Thyroid gland (tissue), 4 donors: ENCODE measurements at regions not wholly inside any gene's neighbourhood (a gene's known extent, or its start where the extent isn't known, plus 50 kb on each side); places are given as distances from the start of the nearest gene placed in this dataset.

ENCODE experiments used
- DNase-seq, 2 donors: peaks; one replicate each; pipeline ENCODE4 v3.0.0-alpha.2; 2019
- H3K27ac ChIP-seq, 3 donors: fragments of 200-600 bp; sonication (generic); 1 replicate in 2 of 3; 2 replicates in 1 of 3; pipeline ENCODE4 v1.5.1; 2016 to 2019; ENCODE audit warnings: mild to moderate bottlenecking in 1 of 3, moderate library complexity in 1 of 3
- H3K27me3 ChIP-seq: fragments of 200-600 bp; sonication (generic); one replicate; pipeline ENCODE4 v1.5.1; 2019
- H3K36me3 ChIP-seq, 2 donors: fragments of 200-600 bp; sonication (generic); one replicate each; pipeline ENCODE4 v1.5.1; 2016 to 2019
- H3K4me1 ChIP-seq, 2 donors: fragments of 200-600 bp; sonication (generic); one replicate each; pipeline ENCODE4 v1.5.1; 2017 to 2019
- H3K4me3 ChIP-seq, 3 donors: fragments of 200-600 bp; sonication (generic); replicated peaks in 1 of 3; 1 replicate in 2 of 3; 2 replicates in 1 of 3; pipeline ENCODE4 v1.5.1; 2016; ENCODE audit warnings: mild to moderate bottlenecking in 1 of 3
- H3K9me3 ChIP-seq: fragments of 200-600 bp; sonication (generic); one replicate; pipeline ENCODE4 v1.5.1; 2017
- CTCF ChIP-seq, 6 experiments: fragments of 200-600 bp in 3 of 6; fragments of 450-650 bp in 3 of 6; sonication (generic) in 3 of 6; IDR thresholded peaks; one replicate each; pipeline ENCODE4 v1.5.1; 2016 to 2019; ENCODE audit warnings: antibody characterized with exemption in 6 of 6, mild to moderate bottlenecking in 2 of 6, inconsistent platforms in 1 of 6, moderate library complexity in 1 of 6
- POLR2A ChIP-seq, 2 donors: fragments of 450-650 bp; IDR thresholded peaks; one replicate each; pipeline ENCODE4 v1.6.1; 2017; ENCODE audit warnings: antibody characterized with exemption in 2 of 2, mild to moderate bottlenecking in 2 of 2, moderate library complexity in 1 of 2
- WGBS, 2 donors: methylation state at CpG; one replicate each; pipeline ENCODE4 v1.1.5; 2017; 5-methylcytosine and 5-hydroxymethylcytosine counted together
- intact Hi-C: fragments of 100-400 bp; cut with DNase I; formaldehyde crosslinking; loops from one replicate; pipeline ENCODE4 v1.15.1; 2023

- H3K9me3 ChIP-seq = no peaks in the 10 kb centered on the region
- H3K4me1 ChIP-seq = no peaks in the 10 kb centered on the region
- H3K36me3 ChIP-seq = no peaks in the 10 kb centered on the region
- H3K27ac ChIP-seq = no peak overlapping the region
- H3K4me3 ChIP-seq = no peak overlapping the region
- WGBS, 2 donors = 78 to 93% methylated on average over 5 of the region's 5 CpGs
- TF ChIP-seq POLR2A (IDR thresholded peaks at IDR 0.05) (no peak), CTCF (IDR thresholded peaks at IDR 0.05) (no peak)
- H3K27me3 ChIP-seq = no peaks in the 10 kb centered on the region
- intact Hi-C loops = no loop called here
- DNase-seq = no peak
Observed at GRCh38 chr21:28723646-28724045, 269.0 kb downstream of the LTN1 start.

GRCh38 chr21:28719723-28720122 lies 273.0 kb downstream of the LTN1 start:
- Histone ChIP-seq H3K4me3 (no peak overlapping the region), H3K4me1 (no peaks in the 10 kb centered on the region), H3K27me3 (no peaks in the 10 kb centered on the region), H3K27ac (no peak overlapping the region), H3K9me3 (no peaks in the 10 kb centered on the region), H3K36me3 (no peaks in the 10 kb centered on the region)
- no peak for TF ChIP-seq POLR2A (IDR thresholded peaks at IDR 0.05)
- TF ChIP-seq CTCF (IDR thresholded peaks at IDR 0.05) = no peak
- WGBS, 2 donors = 91 to 96% methylated on average over 3 of the region's 3 CpGs
- intact Hi-C loops = no loop called here
- DNase-seq = no peak

- no peak for DNase-seq
- no peaks in the 10 kb centered on the region for H3K4me1 ChIP-seq
- no peak overlapping the region for H3K4me3 ChIP-seq
- H3K36me3 ChIP-seq = no peaks in the 10 kb centered on the region
- no peak for TF ChIP-seq CTCF (IDR thresholded peaks at IDR 0.05)
- no peak for TF ChIP-seq POLR2A (IDR thresholded peaks at IDR 0.05)
- WGBS, 2 donors = 85 to 90% methylated on average over 1 of the region's 1 CpG
- H3K27me3 ChIP-seq = no peaks in the 10 kb centered on the region
- no peak overlapping the region for H3K27ac ChIP-seq
- intact Hi-C loops = no loop called here
- no peaks in the 10 kb centered on the region for H3K9me3 ChIP-seq
Observed at GRCh38 chr21:28714777-28715464, 277.8 kb downstream of the LTN1 start.

- no peaks in the 10 kb centered on the region for H3K9me3 ChIP-seq
- no peaks in the 10 kb centered on the region for H3K27me3 ChIP-seq
- DNase-seq = no peak
- no peaks in the 10 kb centered on the region for H3K36me3 ChIP-seq
- TF ChIP-seq POLR2A (IDR thresholded peaks at IDR 0.05) (no peak), CTCF (IDR thresholded peaks at IDR 0.05) (no peak)
- no peak overlapping the region for H3K27ac ChIP-seq
- intact Hi-C loops = no loop called here
- H3K4me1 ChIP-seq = no peaks in the 10 kb centered on the region
- no peak overlapping the region for H3K4me3 ChIP-seq
Observed at GRCh38 chr21:28712411-28712810, 280.3 kb downstream of the LTN1 start.

- Histone ChIP-seq H3K4me1 (peaks cover 0 to 10% of the 10 kb centered on the region in 2 donors), H3K9me3 (no peaks in the 10 kb centered on the region), H3K4me3 (no peak overlapping the region), H3K36me3 (no peaks in the 10 kb centered on the region), H3K27me3 (no peaks in the 10 kb centered on the region), H3K27ac (no peak overlapping the region)
- DNase-seq = no peak
- no peak for TF ChIP-seq POLR2A (IDR thresholded peaks at IDR 0.05)
- no peak for TF ChIP-seq CTCF (IDR thresholded peaks at IDR 0.05)
- 85 to 94% methylated on average over 4 of the region's 4 CpGs for WGBS, 2 donors
- intact Hi-C loops = no loop called here
Observed at GRCh38 chr21:28705616-28706015, 287.1 kb downstream of the LTN1 start.
